B cell (primary cell): ENCODE measurements at regions not wholly inside any gene's neighbourhood (a gene's known extent, or its start where the extent isn't known, plus 50 kb on each side); places are given as distances from the start of the nearest gene placed in this dataset.

ENCODE experiments used
- ATAC-seq: fragments of 200-7000 bp; cut with Tn5 transposase; one replicate; pipeline ENCODE4 v1.10.0; 2021; ENCODE audit warnings: low read depth, mild to moderate bottlenecking, moderate number of reproducible peaks, moderate library complexity
- CTCF ChIA-PET: fragments of 350-600 bp; sonication (Branson Sonifier 250); formaldehyde crosslinking; loops from one replicate; lab custom pipeline; 2021; ENCODE audit warnings: antibody characterized with exemption, inconsistent platforms; lab: Charles Lee
- POLR2A ChIA-PET: fragments of 350-600 bp; sonication (Branson Sonifier 250); formaldehyde crosslinking; loops from one replicate; lab custom pipeline; 2021; ENCODE audit warnings: antibody characterized with exemption; lab: Charles Lee
- DNase-seq: peaks from one replicate; pipeline ENCODE4 v3.0.0; 2013
- H2AFZ ChIP-seq: 2 replicates; pipeline ENCODE4 v1.6.1; 2012; ENCODE audit warnings: mild to moderate bottlenecking, low read depth, low read length; ENCODE audit not compliant: insufficient read depth, poor library complexity, severe bottlenecking
- H3K27ac ChIP-seq, 2 donors: 1 replicate in 1 of 2; 2 replicates in 1 of 2; pipeline ENCODE4 v1.5.1; 2012 to 2013; ENCODE audit warnings: low read length in 2 of 2, mild to moderate bottlenecking in 2 of 2, moderate library complexity in 1 of 2
- H3K27me3 ChIP-seq, 4 experiments: fragments of 200-600 bp in 1 of 4; sonication (generic) in 1 of 4; replicated peaks in 1 of 4; 1 replicate in 2 of 4; 2 replicates in 2 of 4; pipeline versions ENCODE4 v1.6.1 to v1.7.0; 2013 to 2016; ENCODE audit warnings: low read length in 3 of 4, mild to moderate bottlenecking in 2 of 4, mixed read lengths in 1 of 4, moderate library complexity in 1 of 4; ENCODE audit not compliant: insufficient read depth in 4 of 4, control insufficient read depth in 3 of 4; ENCODE audit errors: control extremely low read depth in 1 of 4
- H3K36me3 ChIP-seq, 2 experiments: replicated peaks in 1 of 2; 1 replicate in 1 of 2; 2 replicates in 1 of 2; pipeline versions ENCODE4 v1.6.1 to v1.7.1; 2013; ENCODE audit warnings: low read length in 1 of 2; ENCODE audit not compliant: insufficient read depth in 2 of 2, control insufficient read depth in 1 of 2; ENCODE audit errors: control extremely low read depth in 1 of 2, extremely low read depth in 1 of 2
- H3K4me1 ChIP-seq, 2 donors: fragments of 200-600 bp in 1 of 2; sonication (generic) in 1 of 2; 1 replicate in 1 of 2; 2 replicates in 1 of 2; pipeline versions ENCODE4 v1.5.1 to v1.6.1; 2013 to 2017; ENCODE audit warnings: low read length in 2 of 2; ENCODE audit not compliant: control insufficient read depth in 2 of 2, insufficient read depth in 2 of 2
- H3K4me2 ChIP-seq: replicated peaks from 2 replicates; pipeline ENCODE3; 2012; ENCODE audit warnings: mild to moderate bottlenecking, low read depth, low read length; ENCODE audit not compliant: poor library complexity, severe bottlenecking
- H3K4me3 ChIP-seq, 5 experiments: fragments of 200-600 bp in 1 of 5; sonication (generic) in 1 of 5; 1 replicate in 3 of 5; 2 replicates in 2 of 5; pipeline versions ENCODE4 v1.5.1 to v1.7.0; 2011 to 2016; ENCODE audit warnings: low read length in 4 of 5, mild to moderate bottlenecking in 4 of 5, low read depth in 2 of 5, control low read depth in 1 of 5, moderate library complexity in 1 of 5; ENCODE audit not compliant: insufficient read depth in 1 of 5; ENCODE audit errors: control extremely low read depth in 1 of 5, extremely low read depth in 1 of 5
- H3K79me2 ChIP-seq: fragments of 200-600 bp; sonication (generic); one replicate; pipeline ENCODE4 v1.6.0; 2016; ENCODE audit warnings: low read length; ENCODE audit not compliant: control insufficient read depth, insufficient read depth
- H3K9ac ChIP-seq: fragments of 200-600 bp; sonication (generic); 2 replicates; pipeline ENCODE4 v1.6.1; 2017; ENCODE audit warnings: mild to moderate bottlenecking, low read length, moderate library complexity
- H3K9me3 ChIP-seq, 3 donors: one replicate each; pipeline versions ENCODE4 v1.6.1 to v1.7.1; 2013; ENCODE audit warnings: low read length in 2 of 3; ENCODE audit not compliant: control insufficient read depth in 2 of 3, insufficient read depth in 1 of 3; ENCODE audit errors: control extremely low read depth in 1 of 3
- H4K20me1 ChIP-seq: 2 replicates; pipeline ENCODE4 v1.6.0; 2012; ENCODE audit warnings: mild to moderate bottlenecking, low read length; ENCODE audit not compliant: insufficient read depth, control insufficient read depth, poor library complexity, severe bottlenecking
- H3K27ac Mint-ChIP-seq: one replicate; pipeline ENCODE4 v1.8.0; 2021; ENCODE audit warnings: mixed read lengths
- H3K27me3 Mint-ChIP-seq: one replicate; pipeline ENCODE4 v1.8.0; 2021; ENCODE audit warnings: mixed read lengths
- H3K4me1 Mint-ChIP-seq: one replicate; pipeline ENCODE4 v1.8.0; 2021; ENCODE audit warnings: mixed read lengths
- H3K4me3 Mint-ChIP-seq: one replicate; pipeline ENCODE4 v1.8.0; 2021; ENCODE audit warnings: mixed read lengths
- H3K9me3 Mint-ChIP-seq: one replicate; pipeline ENCODE4 v1.8.0; 2022; ENCODE audit warnings: mixed read lengths; ENCODE audit not compliant: insufficient read depth
- EZH2 ChIP-seq: IDR thresholded peaks from 2 replicates; pipeline ENCODE4 v1.6.1; 2012; ENCODE audit warnings: borderline replicate concordance, low read depth, mild to moderate bottlenecking, moderate library complexity, low read length; ENCODE audit not compliant: insufficient read depth, poor library complexity, severe bottlenecking
- WGBS: methylation state at CpG from one replicate; pipeline ENCODE4 v1.1.5; 2013; ENCODE audit warnings: missing lambda C conversion rate; ENCODE audit not compliant: insufficient coverage; 5-methylcytosine and 5-hydroxymethylcytosine counted together
- intact Hi-C: fragments of 100-400 bp; cut with micrococcal nuclease; formaldehyde crosslinking; loops from one replicate; pipeline ENCODE4 v1.10.0; 2022
- TF ChIP-seq, protein P1 (sequence below): fragments of 200-600 bp; IDR thresholded peaks from one replicate; pipeline ENCODE4 v1.8.0; 2022; ENCODE audit warnings: antibody characterized with exemption, mild to moderate bottlenecking

DNA sequence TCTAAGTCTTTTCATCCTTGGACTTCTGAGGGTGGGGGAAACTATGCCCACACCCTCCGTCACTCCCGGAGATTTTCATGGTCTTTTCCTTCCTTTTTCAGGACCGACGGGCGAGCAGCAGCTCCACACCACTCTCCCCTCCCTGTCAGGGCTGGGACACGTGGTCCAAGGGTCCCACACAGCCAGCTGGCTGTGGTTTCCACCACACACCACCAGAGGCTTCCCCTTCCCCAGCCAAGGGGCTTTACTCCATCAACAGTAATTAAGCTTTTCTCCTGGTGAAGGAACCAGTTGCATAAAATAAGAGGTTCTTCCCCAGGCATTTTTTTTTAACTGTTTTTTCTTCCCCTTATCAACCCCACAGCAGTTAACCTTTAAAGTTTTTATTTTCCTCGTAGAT is 453.9 kb downstream of the GPAT3 start:
- CTCF ChIA-PET, result no interaction called here

DNA sequence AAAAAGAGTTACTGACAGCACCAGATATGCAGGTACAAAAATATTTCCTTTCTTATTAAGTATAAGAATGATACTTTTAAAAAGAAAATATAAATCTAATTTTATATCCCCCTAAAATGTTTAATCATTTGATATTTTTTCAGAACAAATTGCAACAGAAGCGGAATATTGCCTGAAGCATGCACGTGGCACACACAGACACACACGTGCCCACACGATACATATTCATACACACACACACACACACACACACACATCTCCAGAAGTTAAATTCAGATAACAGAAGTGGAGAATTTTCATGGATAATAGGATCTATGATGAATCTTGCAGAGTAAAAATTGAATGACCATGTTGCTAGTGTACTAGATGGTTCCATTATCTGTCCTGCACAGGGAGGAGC is 445.2 kb downstream of the GPAT3 start:
- DNase-seq, result no peak
- ChIA-PET CTCF (no interaction called here), POLR2A (no interaction called here)
- TF ChIP-seq, protein P1, sequence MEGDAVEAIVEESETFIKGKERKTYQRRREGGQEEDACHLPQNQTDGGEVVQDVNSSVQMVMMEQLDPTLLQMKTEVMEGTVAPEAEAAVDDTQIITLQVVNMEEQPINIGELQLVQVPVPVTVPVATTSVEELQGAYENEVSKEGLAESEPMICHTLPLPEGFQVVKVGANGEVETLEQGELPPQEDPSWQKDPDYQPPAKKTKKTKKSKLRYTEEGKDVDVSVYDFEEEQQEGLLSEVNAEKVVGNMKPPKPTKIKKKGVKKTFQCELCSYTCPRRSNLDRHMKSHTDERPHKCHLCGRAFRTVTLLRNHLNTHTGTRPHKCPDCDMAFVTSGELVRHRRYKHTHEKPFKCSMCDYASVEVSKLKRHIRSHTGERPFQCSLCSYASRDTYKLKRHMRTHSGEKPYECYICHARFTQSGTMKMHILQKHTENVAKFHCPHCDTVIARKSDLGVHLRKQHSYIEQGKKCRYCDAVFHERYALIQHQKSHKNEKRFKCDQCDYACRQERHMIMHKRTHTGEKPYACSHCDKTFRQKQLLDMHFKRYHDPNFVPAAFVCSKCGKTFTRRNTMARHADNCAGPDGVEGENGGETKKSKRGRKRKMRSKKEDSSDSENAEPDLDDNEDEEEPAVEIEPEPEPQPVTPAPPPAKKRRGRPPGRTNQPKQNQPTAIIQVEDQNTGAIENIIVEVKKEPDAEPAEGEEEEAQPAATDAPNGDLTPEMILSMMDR, result no peak
- no peak for TF ChIP-seq EZH2
- H3K27me3 ChIP-seq, result no peaks in the 10 kb centered on the region
- no peaks in the 10 kb centered on the region for H3K9me3 Mint-ChIP-seq
- no peaks in the 10 kb centered on the region for H4K20me1 ChIP-seq
- no peaks in the 10 kb centered on the region for H3K36me3 ChIP-seq
- no peak overlapping the region for H3K9ac ChIP-seq
- no peaks in the 10 kb centered on the region for H3K79me2 ChIP-seq
- no peak overlapping the region for H3K27ac ChIP-seq
- no peaks in the 10 kb centered on the region for H3K27me3 Mint-ChIP-seq
- WGBS, result no CpG with 5 or more reads among the region's 4 CpGs
- H2AFZ ChIP-seq, result no peak overlapping the region
- no peak overlapping the region for H3K4me3 ChIP-seq
- no peak for ATAC-seq
- H3K4me2 ChIP-seq, result no peak overlapping the region
- intact Hi-C loops, result no loop called here
- H3K9me3 ChIP-seq, result peaks cover 0 to 3% (median 3%) of the 10 kb centered on the region in 3 donors
- H3K4me1 Mint-ChIP-seq, result no peaks in the 10 kb centered on the region
- no peaks in the 10 kb centered on the region for H3K4me1 ChIP-seq
- H3K4me3 Mint-ChIP-seq, result no peak overlapping the region
- H3K27ac Mint-ChIP-seq, result no peak overlapping the region

More for the DNA sequence above, 453.9 kb downstream of the GPAT3 start:
- H3K27me3 ChIP-seq, result no peaks in the 10 kb centered on the region
- WGBS, result 81% methylated on average over 6 of the region's 7 CpGs
- H3K4me2 ChIP-seq, result no peak overlapping the region
- Mint-ChIP-seq H3K9me3 (peaks cover 2% of the 10 kb centered on the region), H3K4me3 (no peak overlapping the region), H3K27me3 (no peaks in the 10 kb centered on the region), H3K4me1 (no peaks in the 10 kb centered on the region), H3K27ac (no peak overlapping the region)
- no peak overlapping the region for H3K9ac ChIP-seq
- H3K4me1 ChIP-seq, result no peaks in the 10 kb centered on the region
- H2AFZ ChIP-seq, result no peak overlapping the region
- no peaks in the 10 kb centered on the region for H4K20me1 ChIP-seq
- intact Hi-C loops, result no loop called here
- ATAC-seq (no peak), DNase-seq (no peak)
- H3K27ac ChIP-seq, result no peak overlapping the region
- no peak overlapping the region for H3K4me3 ChIP-seq
- TF ChIP-seq EZH2, result no peak
- TF ChIP-seq, protein P1, result no peak
- POLR2A ChIA-PET, result no interaction called here
- H3K9me3 ChIP-seq, result peaks cover 0 to 14% (median 0%) of the 10 kb centered on the region in 3 donors
- no peaks in the 10 kb centered on the region for H3K36me3 ChIP-seq
- no peaks in the 10 kb centered on the region for H3K79me2 ChIP-seq
